WERI-Rb-1 (cell line): ENCODE measurements at regions not wholly inside any gene's neighbourhood (a gene's known extent, or its start where the extent isn't known, plus 50 kb on each side); places are given as distances from the start of the nearest gene placed in this dataset.

Experiments
- DNase-seq: peaks from one replicate; pipeline ENCODE4 v3.0.0-alpha.2; 2020
- H3K27ac ChIP-seq: fragments of 250-450 bp; sonication (Bioruptor Pico); 2 replicates; pipeline ENCODE4 v1.5.1; 2020; ENCODE audit warnings: mild to moderate bottlenecking, moderate library complexity
- H3K27me3 ChIP-seq: fragments of 250-450 bp; sonication (Bioruptor Pico); 2 replicates; pipeline ENCODE4 v1.5.1; 2021; ENCODE audit warnings: mild to moderate bottlenecking, low read depth, moderate library complexity; ENCODE audit not compliant: insufficient read depth, severe bottlenecking
- H3K36me3 ChIP-seq: fragments of 250-450 bp; sonication (Bioruptor Pico); 2 replicates; pipeline ENCODE4 v1.5.1; 2020; ENCODE audit warnings: mild to moderate bottlenecking, moderate library complexity
- H3K4me3 ChIP-seq: 2 replicates; pipeline ENCODE4 v1.5.1; 2011; ENCODE audit warnings: low read depth, mild to moderate bottlenecking, control low read depth, low read length
- H3K9me3 ChIP-seq: fragments of 250-450 bp; sonication (Bioruptor Pico); 2 replicates; pipeline ENCODE4 v1.5.1; 2021; ENCODE audit warnings: mild to moderate bottlenecking, moderate library complexity; ENCODE audit not compliant: severe bottlenecking
- CTCF ChIP-seq: IDR thresholded peaks from 2 replicates; pipeline ENCODE4 v1.5.1; 2011; ENCODE audit warnings: low read depth, mild to moderate bottlenecking, control low read depth, inconsistent platforms, low read length

- Histone ChIP-seq H3K36me3 (no peaks in the 10 kb centered on the region), H3K27me3 (no peaks in the 10 kb centered on the region), H3K4me3 (no peak overlapping the region), H3K27ac (no peak overlapping the region), H3K9me3 (no peaks in the 10 kb centered on the region)
- DNase-seq: no peak
- TF ChIP-seq CTCF: no peak
These were observed 69.2 kb upstream of the PRR5 start for GRCh38 chr22:44632541-44633396.

- no peak for DNase-seq
- Histone ChIP-seq H3K27ac (no peak overlapping the region), H3K36me3 (no peaks in the 10 kb centered on the region), H3K27me3 (no peaks in the 10 kb centered on the region), H3K9me3 (no peaks in the 10 kb centered on the region), H3K4me3 (no peak overlapping the region)
- TF ChIP-seq CTCF: no peak
These were observed 71.2 kb upstream of the PRR5 start for GRCh38 chr22:44630826-44631225.

- Histone ChIP-seq H3K36me3 (no peaks in the 10 kb centered on the region), H3K4me3 (no peak overlapping the region), H3K27ac (no peak overlapping the region), H3K27me3 (no peaks in the 10 kb centered on the region), H3K9me3 (no peaks in the 10 kb centered on the region)
- no peak for TF ChIP-seq CTCF
- no peak for DNase-seq
These were observed 73.2 kb upstream of the PRR5 start for GRCh38 chr22:44628835-44629234.

GRCh38 chr22:44628273-44628672 lies 73.7 kb upstream of the PRR5 start:
- no peak overlapping the region for H3K4me3 ChIP-seq
- no peak for DNase-seq
- H3K27me3 ChIP-seq: no peaks in the 10 kb centered on the region
- no peaks in the 10 kb centered on the region for H3K36me3 ChIP-seq
- no peaks in the 10 kb centered on the region for H3K9me3 ChIP-seq
- no peak for TF ChIP-seq CTCF
- no peak overlapping the region for H3K27ac ChIP-seq

- no peak overlapping the region for H3K4me3 ChIP-seq
- no peak for TF ChIP-seq CTCF
- no peak for DNase-seq
- H3K36me3 ChIP-seq: no peaks in the 10 kb centered on the region
- H3K27ac ChIP-seq: no peak overlapping the region
- H3K27me3 ChIP-seq: no peaks in the 10 kb centered on the region
- no peaks in the 10 kb centered on the region for H3K9me3 ChIP-seq
These were observed 74.4 kb upstream of the PRR5 start for GRCh38 chr22:44627521-44628139.
